ENCODE measurements at regions not wholly inside any gene's neighbourhood (a gene's known extent, or its start where the extent isn't known, plus 50 kb on each side); places are given as distances from the start of the nearest gene placed in this dataset.
"Not testable (repeated sequence)": the region's sequence is repeated elsewhere in the genome, so short reads cannot be mapped to it uniquely, and the experiment has no call there.

GRCh38 chr16:60727851-60728250 is 1308.4 kb downstream of the CDH8 start:
- CTCF ChIA-PET: no interaction called here
- POLR2A ChIA-PET: no interaction called here

- POLR2A ChIA-PET: no interaction called here
- CTCF ChIA-PET: no interaction called here
Observed at GRCh38 chr16:60720060-60720459, 1316.2 kb downstream of the CDH8 start.

GRCh38 chr16:60717808-60718207 is 1318.4 kb downstream of the CDH8 start:
- POLR2A ChIA-PET: no interaction called here
- CTCF ChIA-PET: no interaction called here

GRCh38 chr16:60712144-60712543 is 1324.1 kb downstream of the CDH8 start:
- CTCF ChIA-PET: no interaction called here
- POLR2A ChIA-PET: no interaction called here

- POLR2A ChIA-PET: no interaction called here
- CTCF ChIA-PET: no interaction called here
Observed at GRCh38 chr16:60704726-60705125, 1331.5 kb downstream of the CDH8 start.

- POLR2A ChIA-PET: no interaction called here
- CTCF ChIA-PET: no interaction called here
Observed at GRCh38 chr16:60703096-60703495, 1333.1 kb downstream of the CDH8 start.

GRCh38 chr16:60686824-60687223 is 1349.4 kb downstream of the CDH8 start:
- CTCF ChIA-PET: no interaction called here
- POLR2A ChIA-PET: no interaction called here

GRCh38 chr16:60684002-60684401 is 1352.2 kb downstream of the CDH8 start:
- CTCF ChIA-PET: no interaction called here
- POLR2A ChIA-PET: no interaction called here

- CTCF ChIA-PET: no interaction called here
- POLR2A ChIA-PET: no interaction called here
Observed at GRCh38 chr16:60682219-60682618, 1354.0 kb downstream of the CDH8 start.

- CTCF ChIA-PET: no interaction called here
- POLR2A ChIA-PET: no interaction called here
Observed at GRCh38 chr16:60681043-60681442, 1355.2 kb downstream of the CDH8 start.

GRCh38 chr16:60675022-60675421 is 1361.2 kb downstream of the CDH8 start:
- CTCF ChIA-PET: no interaction called here
- POLR2A ChIA-PET: no interaction called here

- POLR2A ChIA-PET: no interaction called here
Observed at GRCh38 chr16:60674241-60674640, 1362.0 kb downstream of the CDH8 start.

GRCh38 chr16:60655514-60656153 is 1380.6 kb downstream of the CDH8 start:
- ChIA-PET CTCF (no interaction called here), POLR2A (no interaction called here)

More at GRCh38 chr16:60674241-60674640, 1362.0 kb downstream of the CDH8 start:
- CTCF ChIA-PET: no interaction called here

GRCh38 chr16:60651346-60651745 is 1384.9 kb downstream of the CDH8 start:
- ChIA-PET CTCF (no interaction called here), POLR2A (no interaction called here)

GRCh38 chr16:60648290-60648689 is 1387.9 kb downstream of the CDH8 start:
- ChIA-PET CTCF (no interaction called here), POLR2A (no interaction called here)

GRCh38 chr16:60647388-60647787 is 1388.8 kb downstream of the CDH8 start:
- POLR2A ChIA-PET, CTCF ChIA-PET: not testable (repeated sequence)

- POLR2A ChIA-PET: no interaction called here
- CTCF ChIA-PET: no interaction called here
Observed at GRCh38 chr16:60646631-60647030, 1389.6 kb downstream of the CDH8 start.

- CTCF ChIA-PET: no interaction called here
- POLR2A ChIA-PET: no interaction called here
Observed at GRCh38 chr16:60645541-60645940, 1390.7 kb downstream of the CDH8 start.

- CTCF ChIA-PET: no interaction called here
- POLR2A ChIA-PET: no interaction called here
Observed at GRCh38 chr16:60642956-60643355, 1393.3 kb downstream of the CDH8 start.

GRCh38 chr16:60641067-60641665 is 1395.1 kb downstream of the CDH8 start:
- ChIA-PET POLR2A (no interaction called here), CTCF (no interaction called here)

- ChIA-PET CTCF (no interaction called here), POLR2A (no interaction called here)
Observed at GRCh38 chr16:60640038-60640437, 1396.2 kb downstream of the CDH8 start.

- POLR2A ChIA-PET, CTCF ChIA-PET: not testable (repeated sequence)
Observed at GRCh38 chr16:60636636-60637035, 1399.6 kb downstream of the CDH8 start.

GRCh38 chr16:60636117-60636516 is 1400.1 kb downstream of the CDH8 start:
- ChIA-PET POLR2A (no interaction called here), CTCF (no interaction called here)

Measured in activated CD8-positive, alpha-beta memory T cell treated with anti-CD3 and anti-CD28 coated beads for 36 hours (primary cell).